Parathyroid adenoma (tissue), 2 donors: ENCODE measurements at regions not wholly inside any gene's neighbourhood (a gene's known extent, or its start where the extent isn't known, plus 50 kb on each side); places are given as distances from the start of the nearest gene placed in this dataset.

Experiments
- H2AFZ ChIP-seq: fragments of 300-600 bp; sonication (generic); one replicate; pipeline ENCODE4 v1.7.0; 2017; ENCODE audit warnings: antibody characterized with exemption, mild to moderate bottlenecking
- H3K27ac ChIP-seq: fragments of 300-600 bp; sonication (generic); one replicate; pipeline ENCODE4 v1.7.0; 2017
- H3K27me3 ChIP-seq: fragments of 300-600 bp; sonication (generic); one replicate; pipeline ENCODE4 v1.7.0; 2017; ENCODE audit warnings: low read length; ENCODE audit not compliant: control insufficient read depth, insufficient read depth
- H3K36me3 ChIP-seq: fragments of 300-600 bp; sonication (generic); one replicate; pipeline ENCODE4 v1.7.0; 2017; ENCODE audit warnings: low read length; ENCODE audit not compliant: control insufficient read depth, insufficient read depth
- H3K4me1 ChIP-seq: fragments of 300-600 bp; sonication (generic); one replicate; pipeline ENCODE4 v1.7.0; 2017; ENCODE audit warnings: control low read depth
- H3K4me2 ChIP-seq: fragments of 300-600 bp; sonication (generic); one replicate; pipeline ENCODE4 v1.7.0; 2017; ENCODE audit warnings: low read length
- H3K4me3 ChIP-seq: fragments of 300-600 bp; sonication (generic); one replicate; pipeline ENCODE4 v1.7.0; 2017; ENCODE audit warnings: low read depth, low read length
- H3K79me2 ChIP-seq: fragments of 300-600 bp; sonication (generic); one replicate; pipeline ENCODE4 v1.7.0; 2017; ENCODE audit warnings: control low read depth
- H3K9ac ChIP-seq: fragments of 300-600 bp; sonication (generic); one replicate; pipeline ENCODE4 v1.7.0; 2017; ENCODE audit warnings: mild to moderate bottlenecking
- H3K9me3 ChIP-seq: fragments of 300-600 bp; sonication (generic); one replicate; pipeline ENCODE4 v1.7.0; 2017; ENCODE audit warnings: low read length; ENCODE audit not compliant: control insufficient read depth
- CTCF ChIP-seq: fragments of 300-600 bp; sonication (generic); IDR thresholded peaks from one replicate; pipeline ENCODE4 v1.7.0; 2017; ENCODE audit warnings: antibody characterized with exemption, mild to moderate bottlenecking
- donor health status: primary hyperparathyroidism.

- H3K4me3 ChIP-seq: no peak overlapping the region
- H3K4me1 ChIP-seq: no peaks in the 10 kb centered on the region
- H3K9me3 ChIP-seq: no peaks in the 10 kb centered on the region
- TF ChIP-seq CTCF: no peak
- H3K27me3 ChIP-seq: no peaks in the 10 kb centered on the region
- no peak overlapping the region for H2AFZ ChIP-seq
- H3K9ac ChIP-seq: no peak overlapping the region
- no peak overlapping the region for H3K4me2 ChIP-seq
- H3K36me3 ChIP-seq: no peaks in the 10 kb centered on the region
- H3K27ac ChIP-seq: no peak overlapping the region
- no peaks in the 10 kb centered on the region for H3K79me2 ChIP-seq
Measured at GRCh38 chr17:72021417-72022041, 99.3 kb upstream of the SOX9 start.

GRCh38 chr17:72022328-72023275 lies 98.2 kb upstream of the SOX9 start:
- H3K36me3 ChIP-seq: no peaks in the 10 kb centered on the region
- H3K79me2 ChIP-seq: no peaks in the 10 kb centered on the region
- H3K4me2 ChIP-seq: no peak overlapping the region
- no peak overlapping the region for H3K9ac ChIP-seq
- no peaks in the 10 kb centered on the region for H3K4me1 ChIP-seq
- H2AFZ ChIP-seq: no peak overlapping the region
- peaks cover 1% of the 10 kb centered on the region for H3K27me3 ChIP-seq
- no peak overlapping the region for H3K27ac ChIP-seq
- no peak for TF ChIP-seq CTCF
- H3K4me3 ChIP-seq: no peak overlapping the region
- H3K9me3 ChIP-seq: no peaks in the 10 kb centered on the region

- Histone ChIP-seq H3K9me3 (no peaks in the 10 kb centered on the region), H3K27ac (no peak overlapping the region), H3K27me3 (peaks cover 2% of the 10 kb centered on the region), H3K9ac (no peak overlapping the region), H3K4me3 (no peak overlapping the region), H3K79me2 (no peaks in the 10 kb centered on the region), H3K36me3 (no peaks in the 10 kb centered on the region), H2AFZ (no peak overlapping the region), H3K4me1 (no peaks in the 10 kb centered on the region), H3K4me2 (no peak overlapping the region)
- no peak for TF ChIP-seq CTCF
Measured at GRCh38 chr17:72024457-72024856, 96.4 kb upstream of the SOX9 start.

- TF ChIP-seq CTCF: no peak
- Histone ChIP-seq H2AFZ (no peak overlapping the region), H3K4me1 (no peaks in the 10 kb centered on the region), H3K27me3 (peaks cover 2% of the 10 kb centered on the region), H3K9ac (no peak overlapping the region), H3K9me3 (no peaks in the 10 kb centered on the region), H3K4me3 (no peak overlapping the region), H3K36me3 (no peaks in the 10 kb centered on the region), H3K27ac (no peak overlapping the region), H3K79me2 (no peaks in the 10 kb centered on the region), H3K4me2 (no peak overlapping the region)
Measured at GRCh38 chr17:72025113-72025512, 95.7 kb upstream of the SOX9 start.
